NAMALWA (cell line): ENCODE measurements at regions not wholly inside any gene's neighbourhood (a gene's known extent, or its start where the extent isn't known, plus 50 kb on each side); places are given as distances from the start of the nearest gene placed in this dataset.

Source experiments
- DNase-seq: peaks from one replicate; pipeline ENCODE4 v3.0.0-alpha.2; 2015; ENCODE audit warnings: low spot score

GRCh38 chr10:123574109-123574698 lies 92.0 kb upstream of the GPR26 start:
- no peak for DNase-seq

GRCh38 chr10:123575105-123575504 lies 91.0 kb upstream of the GPR26 start:
- no peak for DNase-seq

GRCh38 chr10:123576706-123577105 lies 89.4 kb upstream of the GPR26 start:
- no peak for DNase-seq

- no peak for DNase-seq
Measured at GRCh38 chr10:123577921-123578461, 88.2 kb upstream of the GPR26 start.

- no peak for DNase-seq
Measured at GRCh38 chr10:123578721-123579120, 87.4 kb upstream of the GPR26 start.

GRCh38 chr10:123579675-123580074 lies 86.5 kb upstream of the GPR26 start:
- DNase-seq: no peak

- DNase-seq: no peak
Measured at GRCh38 chr10:123580426-123580825, 85.7 kb upstream of the GPR26 start.

- no peak for DNase-seq
Measured at GRCh38 chr10:123581656-123582055, 84.5 kb upstream of the GPR26 start.

GRCh38 chr10:123582084-123582989 lies 83.8 kb upstream of the GPR26 start:
- peak; percentile 83 for DNase-seq

GRCh38 chr10:123583639-123584418 lies 82.3 kb upstream of the GPR26 start:
- no peak for DNase-seq

- no peak for DNase-seq
Measured at GRCh38 chr10:123584419-123584775, 81.8 kb upstream of the GPR26 start.

- DNase-seq: no peak
Measured at GRCh38 chr10:123585477-123586445, 80.4 kb upstream of the GPR26 start.

- DNase-seq: no peak
Measured at GRCh38 chr10:123587110-123587509, 79.0 kb upstream of the GPR26 start.

- no peak for DNase-seq
Measured at GRCh38 chr10:123588386-123588914, 77.7 kb upstream of the GPR26 start.

GRCh38 chr10:123595661-123596060 lies 70.5 kb upstream of the GPR26 start:
- DNase-seq: no peak

- DNase-seq: no peak
Measured at GRCh38 chr10:123597676-123598075, 68.5 kb upstream of the GPR26 start.

- no peak for DNase-seq
Measured at GRCh38 chr10:123599366-123599849, 66.7 kb upstream of the GPR26 start.

GRCh38 chr10:123600177-123600576 lies 66.0 kb upstream of the GPR26 start:
- DNase-seq: no peak

GRCh38 chr10:123603130-123603529 lies 63.0 kb upstream of the GPR26 start:
- no peak for DNase-seq

- DNase-seq: no peak
Measured at GRCh38 chr10:123604506-123604905, 61.6 kb upstream of the GPR26 start.

GRCh38 chr10:123606006-123606405 lies 60.1 kb upstream of the GPR26 start:
- no peak for DNase-seq
